Vagina (tissue), 2 donors: ENCODE measurements at regions not wholly inside any gene's neighbourhood (a gene's known extent, or its start where the extent isn't known, plus 50 kb on each side); places are given as distances from the start of the nearest gene placed in this dataset.

Experiments
- DNase-seq, 2 donors: peaks; one replicate each; pipeline ENCODE4 v3.0.0-alpha.2; 2017; ENCODE audit errors: extremely low spot score in 2 of 2
- H3K27ac ChIP-seq: fragments of 200-600 bp; sonication (generic); one replicate; pipeline ENCODE4 v1.5.1; 2019
- H3K27me3 ChIP-seq: fragments of 200-600 bp; sonication (generic); one replicate; pipeline ENCODE4 v1.5.1; 2019
- H3K36me3 ChIP-seq, 2 donors: fragments of 200-600 bp; sonication (generic); one replicate each; pipeline ENCODE4 v1.5.1; 2017 to 2019
- H3K4me1 ChIP-seq: fragments of 200-600 bp; sonication (generic); one replicate; pipeline ENCODE4 v1.5.1; 2019
- H3K4me3 ChIP-seq, 2 donors: fragments of 200-600 bp; sonication (generic); 1 replicate in 1 of 2; 2 replicates in 1 of 2; pipeline ENCODE4 v1.5.1; 2016 to 2019
- H3K9me3 ChIP-seq: fragments of 200-600 bp; sonication (generic); one replicate; pipeline ENCODE4 v1.5.1; 2019
- POLR2A ChIP-seq, 2 donors: fragments of 450-650 bp; IDR thresholded peaks; one replicate each; pipeline ENCODE4 v1.6.1; 2017; ENCODE audit warnings: antibody characterized with exemption in 2 of 2, mild to moderate bottlenecking in 2 of 2, moderate library complexity in 2 of 2
- POLR2AphosphoS5 ChIP-seq, 2 donors: sonication (generic); formaldehyde crosslinking; IDR thresholded peaks; one replicate each; pipeline ENCODE4 v1.9.0; 2017; ENCODE audit warnings: antibody characterized with exemption in 2 of 2, mild to moderate bottlenecking in 2 of 2, low read depth in 1 of 2; ENCODE audit not compliant: insufficient read depth in 1 of 2
- intact Hi-C: fragments of 100-400 bp; cut with DNase I; formaldehyde crosslinking; loops from one replicate; pipeline ENCODE4 v1.15.1; 2023
- TF ChIP-seq, protein P1 (sequence below), 3 experiments: fragments of 450-650 bp in 2 of 3; fragments of 200-600 bp in 1 of 3; sonication (generic) in 1 of 3; IDR thresholded peaks; one replicate each; pipeline ENCODE4 v1.5.1; 2017 to 2019; ENCODE audit warnings: antibody characterized with exemption in 3 of 3, mild to moderate bottlenecking in 2 of 3, moderate library complexity in 2 of 3

- no peaks in the 10 kb centered on the region for H3K27me3 ChIP-seq
- no peak for TF ChIP-seq POLR2AphosphoS5 (IDR thresholded peaks at IDR 0.05; ENCODE audit: insufficient read depth in 1 of 2, low read depth in 1 of 2)
- TF ChIP-seq, protein P1, sequence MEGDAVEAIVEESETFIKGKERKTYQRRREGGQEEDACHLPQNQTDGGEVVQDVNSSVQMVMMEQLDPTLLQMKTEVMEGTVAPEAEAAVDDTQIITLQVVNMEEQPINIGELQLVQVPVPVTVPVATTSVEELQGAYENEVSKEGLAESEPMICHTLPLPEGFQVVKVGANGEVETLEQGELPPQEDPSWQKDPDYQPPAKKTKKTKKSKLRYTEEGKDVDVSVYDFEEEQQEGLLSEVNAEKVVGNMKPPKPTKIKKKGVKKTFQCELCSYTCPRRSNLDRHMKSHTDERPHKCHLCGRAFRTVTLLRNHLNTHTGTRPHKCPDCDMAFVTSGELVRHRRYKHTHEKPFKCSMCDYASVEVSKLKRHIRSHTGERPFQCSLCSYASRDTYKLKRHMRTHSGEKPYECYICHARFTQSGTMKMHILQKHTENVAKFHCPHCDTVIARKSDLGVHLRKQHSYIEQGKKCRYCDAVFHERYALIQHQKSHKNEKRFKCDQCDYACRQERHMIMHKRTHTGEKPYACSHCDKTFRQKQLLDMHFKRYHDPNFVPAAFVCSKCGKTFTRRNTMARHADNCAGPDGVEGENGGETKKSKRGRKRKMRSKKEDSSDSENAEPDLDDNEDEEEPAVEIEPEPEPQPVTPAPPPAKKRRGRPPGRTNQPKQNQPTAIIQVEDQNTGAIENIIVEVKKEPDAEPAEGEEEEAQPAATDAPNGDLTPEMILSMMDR (IDR thresholded peaks at IDR 0.05) = no peak
- TF ChIP-seq POLR2A (IDR thresholded peaks at IDR 0.05) = no peak
- no peaks in the 10 kb centered on the region for H3K36me3 ChIP-seq
- no peaks in the 10 kb centered on the region for H3K4me1 ChIP-seq
- DNase-seq = no peak
- no peaks in the 10 kb centered on the region for H3K9me3 ChIP-seq
- intact Hi-C loops = no loop called here
- no peak overlapping the region for H3K27ac ChIP-seq
- H3K4me3 ChIP-seq = no peak overlapping the region
Observed at GRCh38 chr14:71341156-71341555, 433.9 kb downstream of the PCNX1 start.

DNA sequence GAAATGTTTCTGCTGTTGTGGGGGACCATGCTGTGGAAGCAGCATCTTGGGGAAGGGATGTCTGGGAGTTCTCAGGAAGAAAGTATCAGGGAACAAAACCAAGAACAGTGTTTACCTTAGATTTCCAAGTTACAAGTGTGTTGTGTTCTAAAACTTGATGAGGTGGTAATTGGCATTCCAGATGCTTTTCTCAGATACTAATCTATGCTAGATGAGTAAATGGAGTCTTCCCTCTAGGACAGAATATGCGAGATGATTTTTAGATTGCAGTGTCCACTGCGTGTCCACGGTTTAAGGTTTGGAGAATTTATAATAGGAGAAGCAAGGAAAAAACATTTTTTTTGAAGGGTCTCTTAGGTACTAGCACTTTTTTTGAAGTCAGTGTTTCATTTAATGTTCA is 436.5 kb downstream of the PCNX1 start:
- Histone ChIP-seq H3K4me1 (no peaks in the 10 kb centered on the region), H3K4me3 (no peak overlapping the region), H3K27ac (no peak overlapping the region), H3K36me3 (no peaks in the 10 kb centered on the region), H3K9me3 (no peaks in the 10 kb centered on the region), H3K27me3 (no peaks in the 10 kb centered on the region)
- TF ChIP-seq, protein P1 (IDR thresholded peaks at IDR 0.05) = no peak
- no peak for TF ChIP-seq POLR2A (IDR thresholded peaks at IDR 0.05)
- no peak for TF ChIP-seq POLR2AphosphoS5 (IDR thresholded peaks at IDR 0.05; ENCODE audit: insufficient read depth in 1 of 2, low read depth in 1 of 2)
- no peak for DNase-seq
- intact Hi-C loops = no loop called here

DNA sequence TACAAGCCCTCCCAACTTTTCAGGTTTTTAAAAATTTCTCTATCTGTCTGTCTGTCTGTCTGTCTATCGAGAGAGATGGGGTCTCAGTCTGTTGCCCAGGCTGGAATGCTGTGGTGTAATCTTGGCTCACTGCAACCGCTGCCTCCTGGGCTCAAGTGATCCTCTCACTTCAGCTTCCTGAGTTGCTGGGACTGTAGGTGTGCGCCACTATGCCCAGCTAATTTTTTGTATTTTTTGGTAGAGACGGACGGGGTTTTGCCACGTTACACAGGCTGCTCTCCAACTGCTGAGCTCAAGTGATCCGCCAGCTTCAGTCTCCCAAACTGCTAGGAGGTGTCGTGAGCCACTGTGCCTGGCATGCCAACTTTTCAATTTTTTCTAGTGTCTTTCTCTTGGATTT is 437.2 kb downstream of the PCNX1 start:
- DNase-seq = no peak
- intact Hi-C loops = no loop called here
- H3K27ac ChIP-seq = no peak overlapping the region
- no peaks in the 10 kb centered on the region for H3K36me3 ChIP-seq
- no peaks in the 10 kb centered on the region for H3K9me3 ChIP-seq
- H3K4me3 ChIP-seq = no peak overlapping the region
- H3K27me3 ChIP-seq = no peaks in the 10 kb centered on the region
- H3K4me1 ChIP-seq = no peaks in the 10 kb centered on the region
- TF ChIP-seq POLR2AphosphoS5 (IDR thresholded peaks at IDR 0.05; ENCODE audit: insufficient read depth in 1 of 2, low read depth in 1 of 2) (no peak), POLR2A (IDR thresholded peaks at IDR 0.05) (no peak)
- TF ChIP-seq, protein P1 (IDR thresholded peaks at IDR 0.05) = no peak

- intact Hi-C loops = no loop called here
Observed at GRCh38 chr14:71346685-71347084, 439.4 kb downstream of the PCNX1 start.

GRCh38 chr14:71348394-71348793 is 441.1 kb downstream of the PCNX1 start:
- DNase-seq = no peak
- no peaks in the 10 kb centered on the region for H3K36me3 ChIP-seq
- H3K4me1 ChIP-seq = no peaks in the 10 kb centered on the region
- TF ChIP-seq, protein P1 (IDR thresholded peaks at IDR 0.05) = no peak
- TF ChIP-seq POLR2A (IDR thresholded peaks at IDR 0.05) = no peak
- TF ChIP-seq POLR2AphosphoS5 (IDR thresholded peaks at IDR 0.05; ENCODE audit: insufficient read depth in 1 of 2, low read depth in 1 of 2) = no peak
- intact Hi-C loops = no loop called here
- no peak overlapping the region for H3K27ac ChIP-seq
- no peak overlapping the region for H3K4me3 ChIP-seq
- no peaks in the 10 kb centered on the region for H3K27me3 ChIP-seq
- H3K9me3 ChIP-seq = no peaks in the 10 kb centered on the region

More at GRCh38 chr14:71346685-71347084, 439.4 kb downstream of the PCNX1 start:
- Histone ChIP-seq H3K36me3 (no peaks in the 10 kb centered on the region), H3K27me3 (no peaks in the 10 kb centered on the region), H3K4me3 (no peak overlapping the region), H3K27ac (no peak overlapping the region), H3K9me3 (no peaks in the 10 kb centered on the region), H3K4me1 (no peaks in the 10 kb centered on the region)
- no peak for DNase-seq
- TF ChIP-seq, protein P1 (IDR thresholded peaks at IDR 0.05) = no peak
- no peak for TF ChIP-seq POLR2A (IDR thresholded peaks at IDR 0.05)
- no peak for TF ChIP-seq POLR2AphosphoS5 (IDR thresholded peaks at IDR 0.05; ENCODE audit: insufficient read depth in 1 of 2, low read depth in 1 of 2)
